Osteocyte (in vitro differentiated cells): ENCODE measurements at regions not wholly inside any gene's neighbourhood (a gene's known extent, or its start where the extent isn't known, plus 50 kb on each side); places are given as distances from the start of the nearest gene placed in this dataset.

Experiments
- DNase-seq: peaks from one replicate; pipeline ENCODE4 v3.0.0; 2021; ENCODE audit warnings: mixed read lengths; ENCODE audit not compliant: unreplicated experiment; ENCODE audit errors: extremely low spot score
- H3K27ac Mint-ChIP-seq: one replicate; pipeline ENCODE4 v1.8.0; 2021; ENCODE audit warnings: mild to moderate bottlenecking, mixed read lengths; ENCODE audit not compliant: unreplicated experiment
- H3K27me3 Mint-ChIP-seq: one replicate; pipeline ENCODE4 v1.8.0; 2021; ENCODE audit warnings: mixed read lengths; ENCODE audit not compliant: unreplicated experiment
- H3K36me3 Mint-ChIP-seq: one replicate; pipeline ENCODE4 v1.8.0; 2021; ENCODE audit warnings: mixed read lengths; ENCODE audit not compliant: unreplicated experiment
- H3K4me1 Mint-ChIP-seq: one replicate; pipeline ENCODE4 v1.8.0; 2021; ENCODE audit warnings: mixed read lengths; ENCODE audit not compliant: unreplicated experiment
- H3K4me3 Mint-ChIP-seq: one replicate; pipeline ENCODE4 v1.8.0; 2021; ENCODE audit warnings: mild to moderate bottlenecking, moderate library complexity, mixed read lengths; ENCODE audit not compliant: unreplicated experiment
- H3K9me3 Mint-ChIP-seq: one replicate; pipeline ENCODE4 v1.8.0; 2021; ENCODE audit warnings: mixed read lengths; ENCODE audit not compliant: unreplicated experiment
- CTCF ChIP-seq: fragments of 200-600 bp; sonication (generic); IDR thresholded peaks from 2 replicates; pipeline ENCODE4 v1.5.0; 2021; ENCODE audit warnings: antibody characterized with exemption, mild to moderate bottlenecking, moderate library complexity

DNA sequence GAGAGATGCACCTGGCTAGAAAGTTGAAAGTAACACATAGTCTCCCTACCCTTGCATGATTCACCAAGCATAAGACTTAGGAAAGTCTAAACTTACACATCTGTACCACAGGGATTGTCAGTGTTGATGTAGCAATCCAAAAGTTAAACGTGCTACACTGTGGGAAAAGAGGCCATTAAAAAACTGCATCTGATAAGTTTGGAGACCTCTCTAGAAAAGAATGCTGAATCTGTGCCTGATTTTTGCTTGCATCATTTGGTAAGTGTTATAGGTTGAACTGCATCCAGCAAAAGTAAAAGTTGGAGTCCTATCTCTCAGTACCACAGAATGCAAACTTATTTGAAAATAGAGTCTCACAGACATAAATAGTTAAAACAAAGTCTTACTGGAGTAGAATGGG lies 126.6 kb downstream of the SLC6A15 start:
- no peaks in the 10 kb centered on the region for H3K9me3 Mint-ChIP-seq
- H3K27me3 Mint-ChIP-seq = peaks cover 2% of the 10 kb centered on the region
- H3K4me3 Mint-ChIP-seq = no peak overlapping the region
- no peaks in the 10 kb centered on the region for H3K4me1 Mint-ChIP-seq
- no peak for DNase-seq
- TF ChIP-seq CTCF = no peak
- H3K36me3 Mint-ChIP-seq = no peaks in the 10 kb centered on the region
- no peak overlapping the region for H3K27ac Mint-ChIP-seq

DNA sequence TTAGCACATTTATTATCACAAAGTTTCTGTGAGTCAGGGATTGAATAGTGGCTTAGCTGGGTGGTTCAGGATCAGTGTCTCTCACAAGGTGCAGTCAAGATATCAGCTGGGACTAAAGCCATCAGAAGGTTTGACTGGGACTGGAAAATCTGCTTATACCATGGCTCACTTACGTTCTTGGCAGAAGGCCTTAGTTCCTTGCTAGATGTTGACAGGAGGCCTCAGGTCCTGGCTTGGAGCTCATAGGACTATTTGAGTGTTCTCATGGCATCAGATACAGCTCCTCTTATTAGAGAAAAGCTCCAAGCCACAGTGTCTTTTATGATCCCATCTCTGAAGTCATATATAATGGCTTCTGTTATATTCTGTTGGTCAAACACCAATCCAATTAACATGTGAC lies 127.3 kb downstream of the SLC6A15 start:
- peaks cover 2% of the 10 kb centered on the region for H3K27me3 Mint-ChIP-seq
- no peak overlapping the region for H3K27ac Mint-ChIP-seq
- H3K9me3 Mint-ChIP-seq = no peaks in the 10 kb centered on the region
- H3K4me1 Mint-ChIP-seq = no peaks in the 10 kb centered on the region
- no peak overlapping the region for H3K4me3 Mint-ChIP-seq
- no peak for TF ChIP-seq CTCF
- no peaks in the 10 kb centered on the region for H3K36me3 Mint-ChIP-seq
- no peak for DNase-seq

DNA sequence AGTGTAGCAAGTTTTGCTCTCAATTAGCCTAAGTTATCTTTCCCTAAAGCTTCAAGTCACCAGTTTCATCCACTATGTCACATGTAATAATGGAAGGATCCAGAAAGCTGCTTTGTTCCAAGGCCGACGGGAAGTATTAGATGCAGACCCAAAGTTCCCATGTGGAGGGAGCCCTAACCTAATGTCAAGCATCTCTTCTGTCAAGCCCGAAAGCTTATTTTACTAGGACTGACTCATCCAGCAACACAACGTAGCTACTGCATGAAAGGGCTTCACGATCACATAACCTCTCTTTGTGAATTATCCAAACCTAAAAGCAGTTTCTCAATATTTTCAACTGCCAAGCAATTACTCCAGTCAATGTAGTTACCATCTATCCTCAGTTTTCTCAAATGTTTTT lies 133.4 kb downstream of the SLC6A15 start:
- Mint-ChIP-seq H3K9me3 (no peaks in the 10 kb centered on the region), H3K27me3 (peaks cover 4% of the 10 kb centered on the region), H3K4me3 (no peak overlapping the region), H3K4me1 (no peaks in the 10 kb centered on the region), H3K36me3 (no peaks in the 10 kb centered on the region), H3K27ac (no peak overlapping the region)
- no peak for DNase-seq
- TF ChIP-seq CTCF = no peak

DNA sequence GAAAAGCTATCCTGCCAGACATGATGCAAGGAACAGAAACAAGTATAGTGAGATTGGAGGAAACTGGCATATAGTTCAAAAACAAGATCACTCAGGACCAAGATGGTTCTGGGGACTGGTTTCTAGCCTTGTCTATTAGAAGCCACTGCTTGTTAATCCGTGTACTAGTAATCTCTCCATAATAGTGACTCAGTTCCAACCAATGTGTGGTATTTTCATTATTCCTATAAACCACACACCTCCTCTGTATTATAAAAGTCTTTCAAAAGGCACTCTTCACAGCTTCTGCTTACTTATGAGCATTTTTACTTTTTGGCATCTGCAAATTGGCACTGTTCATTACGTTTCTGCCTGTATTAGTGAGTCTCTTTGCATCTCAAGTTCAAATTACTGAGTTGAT lies 140.3 kb downstream of the SLC6A15 start:
- Mint-ChIP-seq H3K9me3 (no peaks in the 10 kb centered on the region), H3K4me3 (no peak overlapping the region), H3K4me1 (no peaks in the 10 kb centered on the region), H3K36me3 (no peaks in the 10 kb centered on the region), H3K27me3 (peaks cover under 1% of the 10 kb centered on the region), H3K27ac (no peak overlapping the region)
- no peak for TF ChIP-seq CTCF
- no peak for DNase-seq

- Mint-ChIP-seq H3K4me1 (no peaks in the 10 kb centered on the region), H3K27ac (no peak overlapping the region), H3K36me3 (no peaks in the 10 kb centered on the region), H3K4me3 (no peak overlapping the region), H3K9me3 (no peaks in the 10 kb centered on the region), H3K27me3 (no peaks in the 10 kb centered on the region)
- DNase-seq = no peak
- no peak for TF ChIP-seq CTCF
Observed at GRCh38 chr12:84767079-84767478, 145.5 kb downstream of the SLC6A15 start.
